Nephron progenitor cell (in vitro differentiated cells): ENCODE measurements at regions not wholly inside any gene's neighbourhood (a gene's known extent, or its start where the extent isn't known, plus 50 kb on each side); places are given as distances from the start of the nearest gene placed in this dataset.
A peak's percentile ranks its signal among the peaks of the same experiment; 100 is the strongest.

Experiments
- DNase-seq: peaks from one replicate; pipeline ENCODE4 v3.0.0; 2021
- H3K27ac Mint-ChIP-seq: 2 replicates; pipeline ENCODE4 v1.8.0; 2021; ENCODE audit warnings: mild to moderate bottlenecking, moderate library complexity, mixed read lengths
- H3K27me3 Mint-ChIP-seq: 2 replicates; pipeline ENCODE4 v1.8.0; 2021; ENCODE audit warnings: mild to moderate bottlenecking, low read depth, mixed read lengths; ENCODE audit not compliant: poor library complexity
- H3K36me3 Mint-ChIP-seq: 2 replicates; pipeline ENCODE4 v1.8.0; 2021; ENCODE audit warnings: low read depth, mixed read lengths
- H3K4me1 Mint-ChIP-seq: 2 replicates; pipeline ENCODE4 v1.8.0; 2021; ENCODE audit warnings: mixed read lengths
- H3K4me3 Mint-ChIP-seq: 2 replicates; pipeline ENCODE4 v1.8.0; 2021; ENCODE audit warnings: mild to moderate bottlenecking, moderate library complexity, mixed read lengths
- H3K9me3 Mint-ChIP-seq: 2 replicates; pipeline ENCODE4 v1.8.0; 2021; ENCODE audit warnings: mild to moderate bottlenecking, moderate library complexity, mixed read lengths
- TF ChIP-seq, protein P1 (sequence below): fragments of 200-600 bp; sonication (generic); IDR thresholded peaks from 2 replicates; pipeline ENCODE4 v1.5.0; 2021; ENCODE audit warnings: antibody characterized with exemption

DNA sequence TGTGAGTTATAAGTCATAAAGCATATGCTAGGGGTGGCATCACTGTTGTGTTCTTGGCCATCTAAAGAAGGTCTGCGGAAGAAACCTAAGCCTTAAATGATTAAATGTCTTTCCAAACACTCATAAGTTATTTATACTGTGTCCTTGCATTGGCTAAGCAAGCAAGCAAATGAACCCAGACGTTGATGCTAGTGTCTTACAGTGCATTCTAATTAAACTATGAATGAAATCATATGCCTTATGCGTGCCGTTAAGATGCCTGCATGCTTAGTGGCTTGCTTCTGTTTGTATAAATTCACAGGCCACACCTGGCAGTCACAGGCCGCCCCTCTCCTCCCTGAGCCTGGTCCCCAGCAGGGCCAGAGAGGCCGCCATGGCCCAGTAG, 49.9 kb downstream of the RIN2 start:
- TF ChIP-seq, protein P1, sequence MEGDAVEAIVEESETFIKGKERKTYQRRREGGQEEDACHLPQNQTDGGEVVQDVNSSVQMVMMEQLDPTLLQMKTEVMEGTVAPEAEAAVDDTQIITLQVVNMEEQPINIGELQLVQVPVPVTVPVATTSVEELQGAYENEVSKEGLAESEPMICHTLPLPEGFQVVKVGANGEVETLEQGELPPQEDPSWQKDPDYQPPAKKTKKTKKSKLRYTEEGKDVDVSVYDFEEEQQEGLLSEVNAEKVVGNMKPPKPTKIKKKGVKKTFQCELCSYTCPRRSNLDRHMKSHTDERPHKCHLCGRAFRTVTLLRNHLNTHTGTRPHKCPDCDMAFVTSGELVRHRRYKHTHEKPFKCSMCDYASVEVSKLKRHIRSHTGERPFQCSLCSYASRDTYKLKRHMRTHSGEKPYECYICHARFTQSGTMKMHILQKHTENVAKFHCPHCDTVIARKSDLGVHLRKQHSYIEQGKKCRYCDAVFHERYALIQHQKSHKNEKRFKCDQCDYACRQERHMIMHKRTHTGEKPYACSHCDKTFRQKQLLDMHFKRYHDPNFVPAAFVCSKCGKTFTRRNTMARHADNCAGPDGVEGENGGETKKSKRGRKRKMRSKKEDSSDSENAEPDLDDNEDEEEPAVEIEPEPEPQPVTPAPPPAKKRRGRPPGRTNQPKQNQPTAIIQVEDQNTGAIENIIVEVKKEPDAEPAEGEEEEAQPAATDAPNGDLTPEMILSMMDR = no peak
- H3K27ac Mint-ChIP-seq = no peak overlapping the region
- no peak for DNase-seq
- peaks cover 13% of the 10 kb centered on the region for H3K4me1 Mint-ChIP-seq
- no peak overlapping the region for H3K4me3 Mint-ChIP-seq
- peaks cover 28% of the 10 kb centered on the region for H3K9me3 Mint-ChIP-seq
- H3K27me3 Mint-ChIP-seq = peaks cover 2% of the 10 kb centered on the region
- peaks cover 78% of the 10 kb centered on the region for H3K36me3 Mint-ChIP-seq

DNA sequence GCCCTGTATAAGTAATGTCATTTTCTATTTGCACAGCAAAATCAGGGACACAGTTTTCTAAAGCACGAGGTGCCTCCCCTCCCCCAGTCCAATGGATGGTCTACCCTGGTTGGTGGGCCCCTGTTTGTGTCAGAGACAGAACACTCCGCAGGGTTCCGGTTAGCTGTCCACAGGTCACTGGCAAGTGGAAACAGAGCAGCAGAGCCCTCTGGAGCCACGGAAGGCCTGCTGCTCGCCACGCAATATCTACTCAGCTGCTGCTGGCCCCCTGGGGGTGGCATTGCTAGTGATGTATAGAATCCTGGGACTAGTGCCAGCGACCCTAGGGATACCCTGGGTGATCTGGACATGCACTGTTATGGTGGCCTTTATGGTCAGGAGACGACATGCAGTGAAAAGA, 50.4 kb downstream of the RIN2 start:
- H3K27ac Mint-ChIP-seq = no peak overlapping the region
- peaks cover 2% of the 10 kb centered on the region for H3K27me3 Mint-ChIP-seq
- peaks cover 19% of the 10 kb centered on the region for H3K4me1 Mint-ChIP-seq
- peaks cover 73% of the 10 kb centered on the region for H3K36me3 Mint-ChIP-seq
- peaks cover 22% of the 10 kb centered on the region for H3K9me3 Mint-ChIP-seq
- no peak overlapping the region for H3K4me3 Mint-ChIP-seq
- no peak for DNase-seq
- TF ChIP-seq, protein P1 = no peak

DNA sequence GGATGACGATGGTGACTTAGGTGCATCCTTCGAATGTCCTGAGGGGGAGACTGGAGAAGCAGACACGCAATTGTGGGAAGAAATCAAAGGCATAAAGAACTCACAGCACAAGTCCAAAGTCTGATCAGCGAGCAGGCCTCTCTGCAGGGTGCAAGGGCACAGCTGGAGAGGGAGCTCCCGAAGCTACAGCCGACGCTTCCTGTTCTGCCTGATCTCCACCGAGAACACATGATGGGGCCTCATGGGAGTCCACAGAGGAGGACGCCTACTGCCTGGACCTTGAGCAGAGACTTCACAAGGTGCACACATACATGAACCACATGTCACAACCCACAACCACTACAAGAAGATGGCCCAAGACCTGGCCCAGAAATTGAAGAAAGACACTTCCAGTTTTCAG, 51.4 kb downstream of the RIN2 start:
- Mint-ChIP-seq H3K4me3 (no peak overlapping the region), H3K36me3 (peaks cover 63% of the 10 kb centered on the region), H3K9me3 (peaks cover 13% of the 10 kb centered on the region), H3K27ac (no peak overlapping the region), H3K4me1 (peaks cover 29% of the 10 kb centered on the region), H3K27me3 (peaks cover 2% of the 10 kb centered on the region)
- no peak for DNase-seq
- TF ChIP-seq, protein P1 = no peak

DNA sequence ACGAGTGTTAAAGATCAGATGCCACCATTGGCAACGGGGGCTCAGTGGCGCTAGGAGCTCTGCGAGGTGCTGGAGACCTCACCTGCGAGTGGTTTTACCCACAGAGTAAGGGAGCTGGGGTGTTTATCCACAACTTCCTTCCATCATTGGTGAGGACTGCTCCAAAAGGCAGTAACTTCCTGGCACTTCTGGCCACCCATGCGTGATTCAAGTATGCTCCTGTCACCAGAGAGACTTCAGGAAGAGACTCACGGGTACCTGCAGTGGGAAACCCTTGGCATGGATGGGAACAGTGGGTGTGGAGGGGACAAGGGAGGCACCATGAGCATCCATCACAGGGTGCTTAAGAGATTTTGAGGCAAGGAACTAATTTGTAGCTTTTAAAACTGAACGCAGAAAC, 53.2 kb downstream of the RIN2 start:
- TF ChIP-seq, protein P1 = no peak
- Mint-ChIP-seq H3K36me3 (peaks cover 52% of the 10 kb centered on the region), H3K27me3 (peaks cover 2% of the 10 kb centered on the region), H3K4me3 (no peak overlapping the region), H3K4me1 (peaks cover 44% of the 10 kb centered on the region), H3K27ac (no peak overlapping the region), H3K9me3 (peaks cover under 1% of the 10 kb centered on the region)
- DNase-seq = no peak

DNA sequence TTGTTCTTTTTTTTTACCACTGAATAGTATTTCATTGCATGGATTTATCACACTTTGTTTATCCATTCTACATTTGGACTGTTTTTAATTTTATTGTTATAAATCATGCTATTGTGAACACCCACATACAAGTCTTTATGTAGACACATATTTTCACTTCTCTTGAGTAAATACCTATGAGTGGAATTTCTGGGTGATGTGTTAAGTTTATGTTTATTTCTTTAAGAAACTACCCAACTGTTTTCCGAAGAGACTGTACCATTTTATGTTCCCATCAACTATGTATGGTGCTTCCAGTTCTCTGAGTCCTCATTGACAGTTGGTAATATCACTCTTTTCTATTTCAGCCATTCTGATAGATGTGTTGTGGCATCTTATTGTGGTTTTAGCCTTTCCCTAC, 54.0 kb downstream of the RIN2 start:
- H3K4me3 Mint-ChIP-seq = no peak overlapping the region
- peaks cover 2% of the 10 kb centered on the region for H3K9me3 Mint-ChIP-seq

DNA sequence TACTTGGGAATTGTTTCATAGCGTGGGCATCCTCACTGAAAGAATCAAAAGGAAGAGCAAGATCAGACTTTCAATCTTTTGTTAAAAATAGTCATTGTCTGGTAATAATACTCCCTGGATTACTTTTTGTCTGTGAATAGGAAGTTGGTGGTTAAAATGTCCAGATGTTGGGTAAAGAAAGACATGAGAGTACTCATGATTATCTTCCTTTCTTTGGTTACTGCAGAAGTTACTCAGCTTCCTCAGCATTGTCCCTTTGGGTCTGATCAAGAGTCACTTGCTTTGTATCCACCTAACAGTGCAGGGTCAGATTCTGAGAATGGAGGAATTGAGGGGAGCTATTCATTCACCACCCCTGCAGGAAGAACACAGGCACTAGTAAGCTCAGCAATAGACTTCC, 54.6 kb downstream of the RIN2 start:
- H3K4me1 Mint-ChIP-seq = peaks cover 44% of the 10 kb centered on the region
- H3K9me3 Mint-ChIP-seq = peaks cover 2% of the 10 kb centered on the region
- no peak overlapping the region for H3K4me3 Mint-ChIP-seq
- peak overlapping the region; percentile 10 for H3K27ac Mint-ChIP-seq
- no peak for DNase-seq
- TF ChIP-seq, protein P1 = no peak
- peaks cover 2% of the 10 kb centered on the region for H3K27me3 Mint-ChIP-seq
- peaks cover 57% of the 10 kb centered on the region for H3K36me3 Mint-ChIP-seq

More for the DNA sequence above, 54.0 kb downstream of the RIN2 start:
- TF ChIP-seq, protein P1 = no peak
- Mint-ChIP-seq H3K27me3 (peaks cover 2% of the 10 kb centered on the region), H3K4me1 (peaks cover 44% of the 10 kb centered on the region), H3K36me3 (peaks cover 50% of the 10 kb centered on the region), H3K27ac (no peak overlapping the region)
- DNase-seq = no peak
